ENCODE measurements at regions not wholly inside any gene's neighbourhood (a gene's known extent, or its start where the extent isn't known, plus 50 kb on each side); places are given as distances from the start of the nearest gene placed in this dataset.

GRCh38 chr10:64477791-64478190 is 956.6 kb downstream of the REEP3 start:
- TF ChIP-seq POLR2A (IDR thresholded peaks at IDR 0.05; ENCODE audit: low read depth, low read length) (no peak), POLR2AphosphoS5 (IDR thresholded peaks at IDR 0.05; ENCODE audit: low read depth, low read length) (no peak)

Data from GM12892 (cell line).